Esophagus muscularis mucosa (tissue), 4 donors: ENCODE measurements at regions not wholly inside any gene's neighbourhood (a gene's known extent, or its start where the extent isn't known, plus 50 kb on each side); places are given as distances from the start of the nearest gene placed in this dataset.

Experiments used
- DNase-seq: peaks from one replicate; pipeline ENCODE4 v3.0.0-alpha.2; 2017; ENCODE audit errors: extremely low spot score
- H3K27ac ChIP-seq, 4 donors: fragments of 200-600 bp; sonication (generic); replicated peaks in 1 of 4; 1 replicate in 3 of 4; 2 replicates in 1 of 4; pipeline ENCODE4 v1.5.1; 2016 to 2019; ENCODE audit warnings: mild to moderate bottlenecking in 1 of 4
- H3K27me3 ChIP-seq, 4 donors: fragments of 200-600 bp; sonication (generic); one replicate each; pipeline versions ENCODE4 v1.5.1 to v1.6.0; 2016 to 2019
- H3K36me3 ChIP-seq, 4 donors: fragments of 200-600 bp; sonication (generic); one replicate each; pipeline ENCODE4 v1.5.1; 2016 to 2019
- H3K4me1 ChIP-seq, 4 donors: fragments of 200-600 bp; sonication (generic); one replicate each; pipeline ENCODE4 v1.5.1; 2016 to 2019
- H3K4me3 ChIP-seq, 4 donors: fragments of 200-600 bp; sonication (generic); 1 replicate in 2 of 4; 2 replicates in 2 of 4; pipeline ENCODE4 v1.5.1; 2016 to 2019; ENCODE audit warnings: mild to moderate bottlenecking in 4 of 4, moderate library complexity in 1 of 4
- H3K9me3 ChIP-seq, 4 donors: fragments of 200-600 bp; sonication (generic); 1 replicate in 3 of 4; 2 replicates in 1 of 4; pipeline ENCODE4 v1.5.1; 2016 to 2019
- CTCF ChIP-seq, 3 experiments: fragments of 200-600 bp in 2 of 3; fragments of 450-650 bp in 1 of 3; sonication (generic) in 2 of 3; IDR thresholded peaks; one replicate each; pipeline ENCODE4 v1.5.1; 2017 to 2019; ENCODE audit warnings: antibody characterized with exemption in 3 of 3, mild to moderate bottlenecking in 2 of 3, moderate library complexity in 1 of 3
- EP300 ChIP-seq: sonication (generic); formaldehyde crosslinking; IDR thresholded peaks from one replicate; pipeline ENCODE4 v1.6.1; 2017; ENCODE audit warnings: antibody characterized with exemption
- POLR2A ChIP-seq: fragments of 450-650 bp; IDR thresholded peaks from one replicate; pipeline ENCODE4 v1.6.1; 2017; ENCODE audit warnings: antibody characterized with exemption, moderate library complexity, mild to moderate bottlenecking, low read depth
- POLR2AphosphoS5 ChIP-seq, 2 donors: sonication (generic); formaldehyde crosslinking; IDR thresholded peaks; one replicate each; pipeline ENCODE4 v1.6.1; 2017; ENCODE audit warnings: antibody characterized with exemption in 2 of 2
- WGBS: methylation state at CpG from one replicate; pipeline ENCODE4 v1.1.5; 2018; 5-methylcytosine and 5-hydroxymethylcytosine counted together
- intact Hi-C: fragments of 100-400 bp; cut with DNase I; formaldehyde crosslinking; loops from one replicate; pipeline ENCODE4 v1.15.1; 2023

- WGBS, result 92% methylated on average over 3 of the region's 3 CpGs
- DNase-seq, result no peak
- Histone ChIP-seq H3K27ac (peak overlapping the region; percentile 25 to 53 (median 44)), H3K4me1 (peaks cover 0 to 29% (median 14%) of the 10 kb centered on the region in 4 donors), H3K4me3 (no peak overlapping the region), H3K36me3 (no peaks in the 10 kb centered on the region), H3K9me3 (no peaks in the 10 kb centered on the region), H3K27me3 (no peaks in the 10 kb centered on the region)
- TF ChIP-seq CTCF (IDR thresholded peaks at IDR 0.05) (no peak), POLR2A (no peak), EP300 (no peak), POLR2AphosphoS5 (IDR thresholded peaks at IDR 0.05) (no peak)
- intact Hi-C loops, result no loop called here
Observed at GRCh38 chr5:74274326-74274725, 366.2 kb downstream of the ENC1 start.

GRCh38 chr5:74272831-74273451 is 367.6 kb downstream of the ENC1 start:
- H3K27me3 ChIP-seq, result no peaks in the 10 kb centered on the region
- 61% methylated on average over 8 of the region's 8 CpGs for WGBS
- peak overlapping the region in 1 of 4 donors; percentile 20 for H3K27ac ChIP-seq
- no peaks in the 10 kb centered on the region for H3K36me3 ChIP-seq
- no peak overlapping the region for H3K4me3 ChIP-seq
- peaks cover 0 to 29% (median 14%) of the 10 kb centered on the region in 4 donors for H3K4me1 ChIP-seq
- H3K9me3 ChIP-seq, result no peaks in the 10 kb centered on the region
- intact Hi-C loops, result no loop called here
- peak; percentile 86 for DNase-seq
- TF ChIP-seq CTCF (IDR thresholded peaks at IDR 0.05), result no peak

GRCh38 chr5:74272024-74272775 is 368.3 kb downstream of the ENC1 start:
- peak; percentile 60 for DNase-seq
- 80% methylated on average over 2 of the region's 2 CpGs for WGBS
- Histone ChIP-seq H3K9me3 (no peaks in the 10 kb centered on the region), H3K4me3 (no peak overlapping the region), H3K27ac (no peak overlapping the region), H3K36me3 (no peaks in the 10 kb centered on the region), H3K27me3 (no peaks in the 10 kb centered on the region), H3K4me1 (peaks cover 0 to 29% (median 14%) of the 10 kb centered on the region in 4 donors)
- intact Hi-C loops, result no loop called here
- TF ChIP-seq EP300 (no peak), POLR2A (no peak), CTCF (IDR thresholded peaks at IDR 0.05) (no peak), POLR2AphosphoS5 (IDR thresholded peaks at IDR 0.05) (no peak)

GRCh38 chr5:74268297-74268696 is 372.2 kb downstream of the ENC1 start:
- no peak overlapping the region for H3K27ac ChIP-seq
- WGBS, result 70% methylated on average over 5 of the region's 5 CpGs
- H3K27me3 ChIP-seq, result no peaks in the 10 kb centered on the region
- TF ChIP-seq POLR2AphosphoS5 (IDR thresholded peaks at IDR 0.05) (no peak), POLR2A (no peak), EP300 (no peak), CTCF (IDR thresholded peaks at IDR 0.05) (no peak)
- no peak overlapping the region for H3K4me3 ChIP-seq
- intact Hi-C loops, result no loop called here
- no peaks in the 10 kb centered on the region for H3K9me3 ChIP-seq
- peak; percentile 70 for DNase-seq
- H3K36me3 ChIP-seq, result no peaks in the 10 kb centered on the region
- H3K4me1 ChIP-seq, result peaks cover 0 to 12% (median 4%) of the 10 kb centered on the region in 4 donors
